GM19099 (cell line): ENCODE measurements at regions not wholly inside any gene's neighbourhood (a gene's known extent, or its start where the extent isn't known, plus 50 kb on each side); places are given as distances from the start of the nearest gene placed in this dataset.

ENCODE experiments used
- POLR2A ChIP-seq: IDR thresholded peaks from 3 replicates; pipeline ENCODE4 v1.6.1; 2011; ENCODE audit warnings: low read depth; ENCODE audit not compliant: insufficient read length; ENCODE audit errors: extremely low read depth

GRCh38 chr3:168427156-168427555, 331.4 kb upstream of the GOLIM4 start:
- TF ChIP-seq POLR2A, result no peak

DNA sequence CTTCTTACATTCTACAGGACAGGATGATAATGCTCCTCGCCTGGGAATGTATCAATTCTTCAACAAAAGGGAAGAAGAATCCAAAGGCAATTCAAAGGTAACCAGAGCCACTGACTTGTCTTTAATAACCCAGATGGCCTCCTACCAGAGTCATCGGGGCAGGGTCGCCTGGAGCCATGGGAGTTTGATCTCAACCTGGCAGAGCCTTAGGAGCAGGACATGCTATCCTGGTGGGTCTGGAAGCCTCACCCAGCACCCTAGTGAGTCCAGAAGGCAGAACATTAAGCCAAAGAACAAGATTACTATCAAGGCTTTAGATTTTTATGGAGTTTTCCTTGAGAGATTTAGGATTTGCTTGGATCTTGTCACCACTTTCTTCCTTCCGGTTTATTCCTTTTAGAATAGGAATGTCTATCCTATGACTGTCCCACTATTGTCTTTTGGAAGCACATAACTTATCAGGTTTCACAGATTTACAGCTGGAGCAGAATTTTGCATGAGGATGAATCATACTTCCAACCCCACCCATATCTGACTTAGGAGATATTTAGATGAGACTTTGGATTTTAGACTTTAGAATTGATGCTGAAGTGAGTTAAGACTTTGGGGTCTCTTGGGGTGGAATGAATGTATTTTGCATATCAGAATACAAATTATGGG, 330.3 kb upstream of the GOLIM4 start:
- no peak for TF ChIP-seq POLR2A

DNA sequence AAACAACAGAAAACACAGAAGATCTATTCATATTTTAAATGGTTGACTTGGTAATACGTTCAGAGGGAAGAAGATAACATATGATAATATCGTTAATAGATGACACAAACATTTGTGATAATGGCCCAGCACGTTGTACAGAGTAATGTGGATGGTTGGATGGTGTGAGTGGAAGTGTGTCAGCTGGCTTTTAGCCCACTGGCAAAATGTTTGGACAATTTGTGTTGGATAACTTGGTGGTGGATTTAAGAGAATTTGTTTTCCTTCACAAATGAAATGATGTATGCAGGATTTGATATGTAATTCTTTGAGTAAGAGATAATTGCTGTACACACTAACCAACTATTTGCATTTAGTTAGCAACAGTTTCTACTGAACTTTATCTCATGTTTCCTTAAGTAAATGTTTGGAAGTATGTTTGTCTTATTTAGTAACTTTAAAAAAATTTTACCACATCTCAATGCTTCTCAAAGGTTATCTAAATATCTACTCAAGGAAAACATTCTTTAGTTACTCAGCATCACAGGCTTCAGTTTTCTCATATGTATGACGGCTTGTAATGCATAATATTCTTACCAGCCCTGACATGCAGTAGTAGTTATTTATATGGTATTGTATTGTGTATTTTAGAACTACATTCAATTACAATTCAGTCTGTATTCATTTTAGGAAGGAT, 328.5 kb upstream of the GOLIM4 start:
- TF ChIP-seq POLR2A, result no peak

DNA sequence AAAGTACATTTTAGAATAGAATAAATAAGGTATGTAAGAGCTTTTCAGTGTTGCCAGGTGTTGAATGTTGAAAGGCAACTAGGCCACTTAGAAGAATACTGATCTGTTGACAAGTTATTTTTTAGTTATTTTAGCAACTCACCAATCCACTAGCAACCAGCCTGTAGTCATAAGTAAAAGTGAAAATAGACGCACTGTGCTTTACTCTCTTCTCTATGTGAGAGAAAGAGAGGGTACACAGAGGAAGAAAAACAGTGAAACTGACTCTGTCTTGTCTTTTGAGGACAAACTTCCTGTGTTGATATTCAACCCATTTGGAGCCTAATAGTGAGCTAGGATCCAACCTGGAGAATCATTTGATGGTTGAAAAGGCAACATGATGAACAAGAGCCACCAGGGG, 327.1 kb upstream of the GOLIM4 start:
- no peak for TF ChIP-seq POLR2A

- TF ChIP-seq POLR2A, result no peak
These were observed 323.4 kb upstream of the GOLIM4 start for GRCh38 chr3:168419091-168419490.

- TF ChIP-seq POLR2A, result no peak
These were observed 321.3 kb upstream of the GOLIM4 start for GRCh38 chr3:168417016-168417415.

DNA sequence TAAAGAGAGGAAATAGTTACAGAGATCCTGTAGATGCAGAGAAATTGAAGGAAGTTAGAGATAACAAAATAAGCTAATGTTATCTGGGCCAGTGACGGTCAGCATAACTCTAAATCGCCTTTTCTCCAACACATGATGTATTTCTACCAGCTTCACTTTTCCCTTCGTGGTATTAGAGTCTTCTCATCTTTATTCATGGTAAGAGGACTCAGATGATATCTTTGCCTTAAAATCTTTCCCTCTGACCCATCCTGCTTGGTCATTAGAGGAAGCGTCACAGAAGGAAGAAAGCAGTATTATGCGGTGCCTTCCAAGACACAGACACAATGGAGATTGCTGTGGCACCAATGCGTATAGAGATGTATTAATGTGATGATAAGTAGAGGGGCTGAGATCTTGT, 320.7 kb upstream of the GOLIM4 start:
- no peak for TF ChIP-seq POLR2A

DNA sequence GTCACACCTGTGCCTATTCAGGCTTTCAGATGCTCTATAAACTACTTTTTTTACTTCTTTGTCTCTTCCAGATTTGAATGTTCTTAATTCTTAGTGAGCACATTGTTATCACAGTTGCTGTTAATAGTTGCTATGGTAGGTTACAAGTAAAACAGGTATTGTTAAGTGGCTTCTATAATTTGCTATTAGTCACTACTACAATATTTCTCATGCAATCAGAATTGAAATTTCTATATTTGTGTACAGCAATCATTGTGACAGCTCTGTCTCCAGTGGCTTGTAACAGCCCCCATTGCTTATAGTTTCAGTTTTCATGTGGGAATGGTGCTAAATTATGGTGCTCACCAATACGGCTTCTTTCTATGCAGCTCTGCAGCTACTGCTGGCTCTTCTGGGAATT, 318.4 kb upstream of the GOLIM4 start:
- TF ChIP-seq POLR2A, result no peak

GRCh38 chr3:168407381-168407780, 311.7 kb upstream of the GOLIM4 start:
- no peak for TF ChIP-seq POLR2A

DNA sequence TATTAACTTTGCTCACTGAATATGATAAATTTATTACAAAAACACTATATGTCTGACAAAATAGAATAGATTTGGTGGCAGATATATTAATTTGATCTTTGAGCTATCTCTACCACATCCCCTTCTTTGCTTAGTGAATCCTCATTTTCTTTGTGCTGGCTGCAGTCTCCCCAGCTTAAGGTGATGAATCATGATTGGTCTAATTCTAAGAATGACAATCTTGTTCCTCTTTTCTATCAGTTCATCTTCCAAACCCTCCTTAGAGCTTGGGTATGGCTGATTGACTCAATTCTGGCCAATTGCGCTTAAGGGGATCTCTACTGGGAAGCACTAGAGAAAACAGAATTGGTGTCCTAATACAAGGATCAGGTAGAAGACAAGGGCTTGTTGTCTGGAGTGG, 309.6 kb upstream of the GOLIM4 start:
- no peak for TF ChIP-seq POLR2A

DNA sequence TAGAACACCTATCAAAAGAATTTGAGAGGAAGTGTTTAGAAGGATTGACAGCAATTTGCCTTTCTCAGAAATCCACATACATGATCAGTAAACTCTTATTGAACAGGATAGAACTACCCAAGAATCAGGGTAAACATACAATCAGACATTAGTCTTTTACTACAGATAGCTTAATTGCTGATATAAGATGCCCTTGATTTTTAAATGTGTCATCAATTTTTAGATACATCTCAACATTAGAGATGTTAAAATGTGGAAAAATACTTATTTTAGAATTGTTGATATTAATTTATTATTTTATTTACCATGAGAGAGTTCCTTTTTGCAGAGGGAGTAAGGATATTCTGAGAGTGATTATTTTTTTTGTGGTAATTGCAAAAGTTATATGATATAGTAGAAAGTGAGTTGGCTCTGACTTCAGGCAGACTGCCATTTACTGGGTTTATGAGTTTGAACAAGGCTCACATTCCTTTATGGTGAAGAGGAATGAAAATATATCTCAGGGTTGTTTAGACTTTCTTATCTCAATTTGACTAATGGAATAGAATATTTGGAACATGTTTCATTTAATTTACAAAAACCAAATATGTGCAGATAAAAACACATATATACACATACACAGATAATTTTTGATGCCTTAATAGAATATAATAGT, 302.8 kb upstream of the GOLIM4 start:
- TF ChIP-seq POLR2A, result no peak

- TF ChIP-seq POLR2A, result no peak
These were observed 301.1 kb upstream of the GOLIM4 start for GRCh38 chr3:168396861-168397260.

DNA sequence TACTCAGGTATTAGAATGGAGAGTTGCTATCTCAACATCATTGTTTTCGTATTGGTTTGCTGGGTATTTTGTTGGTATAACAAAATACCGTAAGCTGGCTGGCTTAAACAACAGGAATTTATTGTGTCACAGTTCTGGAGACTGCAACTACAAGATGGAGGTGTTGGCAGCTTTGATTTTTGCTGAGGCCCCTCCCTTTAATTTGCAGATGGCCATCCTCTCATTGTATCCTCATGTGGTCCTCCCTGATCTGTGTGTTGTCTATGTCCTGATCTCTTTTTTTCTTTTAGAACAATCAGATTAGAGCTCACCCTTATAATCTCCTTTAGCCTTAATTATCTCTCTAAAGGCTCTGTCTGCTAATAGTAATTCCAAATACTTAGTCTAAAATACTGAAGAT, 299.8 kb upstream of the GOLIM4 start:
- TF ChIP-seq POLR2A, result no peak

DNA sequence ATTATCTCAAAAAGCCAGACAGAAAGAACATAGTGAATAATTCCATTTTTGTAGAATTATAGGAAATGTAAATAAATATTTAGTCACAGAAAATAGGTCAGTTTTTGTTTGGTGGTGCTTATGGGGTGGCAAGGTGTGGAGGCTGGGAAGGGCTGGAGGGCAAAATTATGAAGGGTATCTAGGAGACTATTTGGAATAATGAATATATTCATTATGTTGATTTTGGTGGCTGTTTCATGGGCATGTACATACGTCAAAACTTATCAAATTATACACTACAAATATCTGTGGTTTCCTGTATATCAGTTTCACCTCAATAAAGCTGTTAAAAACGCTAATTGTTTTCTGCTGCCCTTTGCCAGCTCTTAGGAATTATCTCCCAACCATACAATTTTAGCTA, 298.7 kb upstream of the GOLIM4 start:
- no peak for TF ChIP-seq POLR2A

- no peak for TF ChIP-seq POLR2A
These were observed 290.6 kb upstream of the GOLIM4 start for GRCh38 chr3:168386301-168386700.

DNA sequence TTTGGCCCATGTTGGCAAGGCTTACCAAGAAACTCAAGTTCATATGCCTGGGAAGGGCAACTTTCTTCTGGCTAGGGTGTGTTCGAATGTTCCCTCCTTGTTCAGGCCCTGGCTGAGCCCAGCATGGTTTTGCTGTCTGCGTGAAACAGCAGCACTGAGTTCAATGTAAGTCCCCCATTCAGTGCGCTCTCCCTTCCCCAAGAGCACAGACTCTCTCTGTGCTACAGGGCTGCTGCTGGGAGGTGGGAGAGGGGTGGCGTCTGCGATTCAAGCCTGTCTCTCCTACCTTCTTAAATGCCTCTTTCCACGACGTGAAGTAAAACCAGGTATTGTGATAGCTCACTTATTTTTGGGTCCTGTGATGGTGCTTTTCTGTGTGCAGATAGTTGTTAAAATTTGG, 289.3 kb upstream of the GOLIM4 start:
- TF ChIP-seq POLR2A, result no peak
